ENCODE measurements at regions not wholly inside any gene's neighbourhood (a gene's known extent, or its start where the extent isn't known, plus 50 kb on each side); places are given as distances from the start of the nearest gene placed in this dataset.

DNA sequence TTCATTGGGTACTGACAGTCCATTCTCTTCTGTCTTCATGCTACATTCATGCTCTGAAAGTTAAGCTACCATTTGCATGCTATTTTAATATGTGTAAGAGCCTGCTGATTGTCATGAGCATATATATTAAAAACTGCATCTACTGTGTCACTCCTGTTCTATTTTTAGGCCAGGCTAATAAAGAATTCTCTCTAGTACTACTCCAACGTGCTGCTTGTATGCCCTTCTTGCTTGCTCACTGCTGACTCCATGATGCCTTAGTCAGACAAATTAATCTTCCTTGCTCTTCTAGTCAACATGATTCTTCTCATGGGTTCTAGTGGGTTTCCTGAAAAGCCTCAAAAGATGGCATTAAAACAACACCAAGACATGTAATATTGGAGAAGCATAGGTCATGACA lies 1600.1 kb downstream of the DPP10 start:
- no peak overlapping the region for H2BK12ac ChIP-seq (ENCODE audit: low read depth, low read length)
- no peaks in the 10 kb centered on the region for H3K79me2 ChIP-seq (ENCODE audit: control insufficient read depth in 1 of 2, insufficient read depth in 2 of 2, low read length in 2 of 2)
- CTCF ChIA-PET (ENCODE audit: partially characterized antibody) = no interaction called here
- H4K91ac ChIP-seq (replicated peaks; ENCODE audit: insufficient read length, low read length) = no peak overlapping the region
- H3K9ac ChIP-seq (replicated peaks in 1 of 4; ENCODE audit: extremely low read depth in 1 of 4, low read depth in 3 of 4, low read length in 3 of 4) = no peak overlapping the region
- 95% methylated on average over 1 of the region's 1 CpG; no CpG with 5 or more reads in 1 of the 2 experiments for WGBS, 2 experiments (ENCODE audit: extremely low coverage in 1 of 2, insufficient coverage in 1 of 2, insufficient read length in 1 of 2, insufficient replicate concordance in 2 of 2, low coverage in 1 of 2, low lambda C conversion rate in 2 of 2, missing lambda C conversion rate in 1 of 2)
- H3K27me3 ChIP-seq (replicated peaks in 1 of 4; ENCODE audit: control insufficient read depth in 3 of 4, extremely low read depth in 1 of 4, insufficient read depth in 3 of 4, low read length in 3 of 4) = no peaks in the 10 kb centered on the region
- H3K23me2 ChIP-seq (ENCODE audit: low read depth, low read length) = no peaks in the 10 kb centered on the region
- no peak overlapping the region for H4K8ac ChIP-seq (ENCODE audit: extremely low read depth, insufficient read depth, low read length)
- no peaks in the 10 kb centered on the region for H3K36me3 ChIP-seq (ENCODE audit: control insufficient read depth in 2 of 4, insufficient read depth in 4 of 4, low read length in 3 of 4)
- no peaks in the 10 kb centered on the region for H3K79me1 ChIP-seq (ENCODE audit: low read depth, low read length)
- H4K5ac ChIP-seq (ENCODE audit: insufficient read length, low read depth, low read length) = no peak overlapping the region
- H3K4ac ChIP-seq (replicated peaks; ENCODE audit: insufficient read length, low read depth, low read length) = no peak overlapping the region
- H2AK5ac ChIP-seq (ENCODE audit: low read depth, low read length) = no peak overlapping the region
- H2BK15ac ChIP-seq (ENCODE audit: low read length) = no peak overlapping the region
- H2BK5ac ChIP-seq (ENCODE audit: low read depth, low read length) = no peak overlapping the region
- H4K20me1 ChIP-seq (replicated peaks in 1 of 2; ENCODE audit: control insufficient read depth in 1 of 2, insufficient read depth in 2 of 2, low read length in 2 of 2) = no peaks in the 10 kb centered on the region
- no peak overlapping the region for H3K23ac ChIP-seq (ENCODE audit: insufficient read length)
- H3K14ac ChIP-seq (ENCODE audit: insufficient read length) = no peak overlapping the region
- H3K27ac ChIP-seq (ENCODE audit: low read depth, low read length) = no peak overlapping the region
- no peaks in the 10 kb centered on the region for H3K4me1 ChIP-seq (replicated peaks in 1 of 4; ENCODE audit: control insufficient read depth in 3 of 4, insufficient read depth in 4 of 4, low read length in 3 of 4)
- TF ChIP-seq BCL11A (IDR thresholded peaks at IDR 0.05; ENCODE audit: low read depth in 2 of 2, low read length in 2 of 2) = no peak
- no peak for TF ChIP-seq SP2 (IDR thresholded peaks at IDR 0.05; ENCODE audit: low read length)
- no peak for TF ChIP-seq SAP30 (IDR thresholded peaks at IDR 0.05; ENCODE audit: insufficient read depth, insufficient replicate concordance, low read length)
- TF ChIP-seq, protein P1, sequence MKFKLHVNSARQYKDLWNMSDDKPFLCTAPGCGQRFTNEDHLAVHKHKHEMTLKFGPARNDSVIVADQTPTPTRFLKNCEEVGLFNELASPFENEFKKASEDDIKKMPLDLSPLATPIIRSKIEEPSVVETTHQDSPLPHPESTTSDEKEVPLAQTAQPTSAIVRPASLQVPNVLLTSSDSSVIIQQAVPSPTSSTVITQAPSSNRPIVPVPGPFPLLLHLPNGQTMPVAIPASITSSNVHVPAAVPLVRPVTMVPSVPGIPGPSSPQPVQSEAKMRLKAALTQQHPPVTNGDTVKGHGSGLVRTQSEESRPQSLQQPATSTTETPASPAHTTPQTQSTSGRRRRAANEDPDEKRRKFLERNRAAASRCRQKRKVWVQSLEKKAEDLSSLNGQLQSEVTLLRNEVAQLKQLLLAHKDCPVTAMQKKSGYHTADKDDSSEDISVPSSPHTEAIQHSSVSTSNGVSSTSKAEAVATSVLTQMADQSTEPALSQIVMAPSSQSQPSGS (IDR thresholded peaks at IDR 0.05; ENCODE audit: low read length) = no peak
- TF ChIP-seq GABPA (IDR thresholded peaks at IDR 0.05; ENCODE audit: borderline replicate concordance, insufficient read depth, low read length) = no peak
- H3K4me2 ChIP-seq (ENCODE audit: insufficient read depth in 1 of 2, low read depth in 2 of 2, low read length in 2 of 2) = no peak overlapping the region
- POLR2A ChIA-PET (ENCODE audit: partially characterized antibody) = no interaction called here
- no peak for DNase-seq (ENCODE audit: low read depth in 1 of 2, low spot score in 2 of 2)
- no peak overlapping the region for H3K18ac ChIP-seq (ENCODE audit: extremely low read depth, low read length)
- H2AFZ ChIP-seq (ENCODE audit: low read length) = no peak overlapping the region
- no peaks in the 10 kb centered on the region for H3K9me3 ChIP-seq (ENCODE audit: insufficient read depth in 2 of 2, low read depth in 1 of 2, low read length in 1 of 2)
- H2BK20ac ChIP-seq (ENCODE audit: low read length) = no peak overlapping the region
- no peak for FAIRE-seq
- no peak overlapping the region for H2BK120ac ChIP-seq (replicated peaks; ENCODE audit: low read depth, low read length)
- no peak overlapping the region for H3K4me3 ChIP-seq (ENCODE audit: extremely low read depth in 1 of 4, insufficient read depth in 2 of 4, low read depth in 3 of 4, low read length in 4 of 4)
- no peak overlapping the region for H3K56ac ChIP-seq (replicated peaks; ENCODE audit: insufficient read length, low read depth, low read length)

All from H1 (cell line).